ENCODE measurements at regions not wholly inside any gene's neighbourhood (a gene's known extent, or its start where the extent isn't known, plus 50 kb on each side); places are given as distances from the start of the nearest gene placed in this dataset.

DNA sequence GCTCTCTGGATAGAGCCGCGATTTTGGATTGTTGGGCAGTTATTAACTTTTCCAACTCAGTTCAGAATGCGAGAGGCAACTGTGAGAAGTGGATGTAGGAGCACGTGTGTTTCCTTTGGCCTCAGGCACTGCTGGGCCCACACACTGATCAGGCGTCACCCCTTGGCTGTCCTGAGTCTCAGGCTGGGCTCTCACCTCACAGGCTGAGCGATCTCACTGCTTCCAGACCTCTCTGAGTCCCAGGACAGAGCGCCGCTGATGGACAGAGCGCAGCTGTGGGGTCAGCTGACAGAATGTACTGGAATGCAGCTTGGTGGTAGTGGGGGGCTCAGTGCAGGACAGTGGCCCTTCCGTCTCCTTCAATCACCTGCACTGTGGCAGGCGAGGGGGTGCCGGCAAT, 516.2 kb downstream of the TBC1D22A start:
- TF ChIP-seq FOXP2 (optimal IDR thresholded peaks at IDR 0.05; ENCODE audit: control extremely low read depth, extremely low read length, insufficient read depth) (no peak), POLR2AphosphoS5 (IDR thresholded peaks at IDR 0.05; ENCODE audit: borderline replicate concordance, low read depth, low read length) (no peak), EZH2 (IDR thresholded peaks at IDR 0.05) (no peak)
